PC-9 (cell line): ENCODE measurements at regions not wholly inside any gene's neighbourhood (a gene's known extent, or its start where the extent isn't known, plus 50 kb on each side); places are given as distances from the start of the nearest gene placed in this dataset.

Experiments used
- EZH2 ChIP-seq: fragments of 200-600 bp; sonication (generic); IDR thresholded peaks from 2 replicates; pipeline ENCODE4 v1.8.0; 2017; ENCODE audit warnings: antibody characterized with exemption, low read depth
- TF ChIP-seq, protein P1 (sequence below): fragments of 200-600 bp; sonication (generic); conservative IDR thresholded peaks from 2 replicates; pipeline ENCODE4 v1.6.1; 2017; ENCODE audit warnings: mixed run types, antibody characterized with exemption, mild to moderate bottlenecking, moderate library complexity

DNA sequence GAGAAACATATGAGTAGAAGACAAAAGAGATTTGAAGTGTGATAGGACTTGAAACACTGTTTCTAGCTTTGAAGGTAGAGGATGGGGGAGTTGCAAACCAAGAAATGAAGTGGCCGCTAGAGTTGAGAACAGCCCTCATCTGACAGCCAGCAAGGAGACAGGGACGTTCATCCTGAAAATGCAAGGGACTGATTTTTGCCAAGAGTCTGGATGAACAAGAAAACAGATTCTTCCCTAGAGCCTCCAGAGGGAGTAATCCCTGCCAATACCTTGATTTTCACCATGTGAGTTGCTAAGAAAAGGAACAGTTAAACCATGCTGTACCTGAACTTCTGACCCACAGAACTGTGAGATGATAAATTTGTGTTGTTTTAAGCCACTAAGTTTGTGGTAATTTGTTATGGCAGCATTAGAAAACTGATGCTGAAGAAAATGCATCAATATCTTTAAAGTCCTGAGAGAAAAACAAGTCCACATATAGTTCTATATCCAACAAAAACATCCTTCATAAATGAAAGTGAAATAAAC lies 154.0 kb upstream of the ADAMTSL1 start:
- TF ChIP-seq, protein P1, sequence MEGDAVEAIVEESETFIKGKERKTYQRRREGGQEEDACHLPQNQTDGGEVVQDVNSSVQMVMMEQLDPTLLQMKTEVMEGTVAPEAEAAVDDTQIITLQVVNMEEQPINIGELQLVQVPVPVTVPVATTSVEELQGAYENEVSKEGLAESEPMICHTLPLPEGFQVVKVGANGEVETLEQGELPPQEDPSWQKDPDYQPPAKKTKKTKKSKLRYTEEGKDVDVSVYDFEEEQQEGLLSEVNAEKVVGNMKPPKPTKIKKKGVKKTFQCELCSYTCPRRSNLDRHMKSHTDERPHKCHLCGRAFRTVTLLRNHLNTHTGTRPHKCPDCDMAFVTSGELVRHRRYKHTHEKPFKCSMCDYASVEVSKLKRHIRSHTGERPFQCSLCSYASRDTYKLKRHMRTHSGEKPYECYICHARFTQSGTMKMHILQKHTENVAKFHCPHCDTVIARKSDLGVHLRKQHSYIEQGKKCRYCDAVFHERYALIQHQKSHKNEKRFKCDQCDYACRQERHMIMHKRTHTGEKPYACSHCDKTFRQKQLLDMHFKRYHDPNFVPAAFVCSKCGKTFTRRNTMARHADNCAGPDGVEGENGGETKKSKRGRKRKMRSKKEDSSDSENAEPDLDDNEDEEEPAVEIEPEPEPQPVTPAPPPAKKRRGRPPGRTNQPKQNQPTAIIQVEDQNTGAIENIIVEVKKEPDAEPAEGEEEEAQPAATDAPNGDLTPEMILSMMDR: no peak
- TF ChIP-seq EZH2: no peak
